HG03469 (cell line): ENCODE measurements at regions not wholly inside any gene's neighbourhood (a gene's known extent, or its start where the extent isn't known, plus 50 kb on each side); places are given as distances from the start of the nearest gene placed in this dataset.
A peak's percentile ranks its signal among the peaks of the same experiment; 100 is the strongest.
"Not testable (repeated sequence)": the region's sequence is repeated elsewhere in the genome, so short reads cannot be mapped to it uniquely, and the experiment has no call there.

Experiments
- ATAC-seq: cut with Tn5 transposase; IDR thresholded peaks from one replicate; pipeline ENCODE4 v1.9.1; 2021; ENCODE audit warnings: mild to moderate bottlenecking, moderate library complexity, moderate number of reproducible peaks; ENCODE audit not compliant: unreplicated experiment

GRCh38 chr14:58725871-58726270, 88.1 kb downstream of the DACT1 start:
- ATAC-seq: no peak

GRCh38 chr14:58730792-58731464, 93.2 kb downstream of the DACT1 start:
- no peak for ATAC-seq

- no peak for ATAC-seq
Observed at GRCh38 chr14:58731465-58732293, 93.9 kb downstream of the DACT1 start.

GRCh38 chr14:58732387-58732786, 94.6 kb downstream of the DACT1 start:
- ATAC-seq: no peak

GRCh38 chr14:58733451-58734208, 95.9 kb downstream of the DACT1 start:
- ATAC-seq: peak; percentile 72

- ATAC-seq: no peak
Observed at GRCh38 chr14:58735596-58735995, 97.8 kb downstream of the DACT1 start.

GRCh38 chr14:58736606-58737005, 98.8 kb downstream of the DACT1 start:
- ATAC-seq: no peak

- no peak for ATAC-seq
Observed at GRCh38 chr14:58737511-58737910, 99.7 kb downstream of the DACT1 start.

GRCh38 chr14:58738189-58738836, 100.6 kb downstream of the DACT1 start:
- ATAC-seq: no peak

- no peak for ATAC-seq
Observed at GRCh38 chr14:58738876-58739275, 101.1 kb downstream of the DACT1 start.

GRCh38 chr14:58739674-58740073, 101.9 kb downstream of the DACT1 start:
- peak; percentile 67 for ATAC-seq

GRCh38 chr14:58740379-58740935, 102.7 kb downstream of the DACT1 start:
- ATAC-seq: no peak

- no peak for ATAC-seq
Observed at GRCh38 chr14:58744801-58745394, 107.1 kb downstream of the DACT1 start.

- no peak for ATAC-seq
Observed at GRCh38 chr14:58746261-58746660, 108.5 kb downstream of the DACT1 start.

GRCh38 chr14:58746701-58747100, 108.9 kb downstream of the DACT1 start:
- ATAC-seq: no peak

- no peak for ATAC-seq
Observed at GRCh38 chr14:58747181-58747580, 109.4 kb downstream of the DACT1 start.

GRCh38 chr14:58748251-58748650, 110.5 kb downstream of the DACT1 start:
- ATAC-seq: not testable (repeated sequence)

GRCh38 chr14:58749066-58749669, 111.4 kb downstream of the DACT1 start:
- peak; percentile 77 for ATAC-seq

- ATAC-seq: no peak
Observed at GRCh38 chr14:58750321-58751269, 112.8 kb downstream of the DACT1 start.
